Limb (tissue), 2 donors: ENCODE measurements at regions not wholly inside any gene's neighbourhood (a gene's known extent, or its start where the extent isn't known, plus 50 kb on each side); places are given as distances from the start of the nearest gene placed in this dataset.
A peak's percentile ranks its signal among the peaks of the same experiment; 100 is the strongest.

Source experiments
- DNase-seq, 2 donors: peaks; one replicate each; pipeline ENCODE4 v3.0.0-alpha.2; 2016; ENCODE audit errors: extremely low spot score in 2 of 2

DNA sequence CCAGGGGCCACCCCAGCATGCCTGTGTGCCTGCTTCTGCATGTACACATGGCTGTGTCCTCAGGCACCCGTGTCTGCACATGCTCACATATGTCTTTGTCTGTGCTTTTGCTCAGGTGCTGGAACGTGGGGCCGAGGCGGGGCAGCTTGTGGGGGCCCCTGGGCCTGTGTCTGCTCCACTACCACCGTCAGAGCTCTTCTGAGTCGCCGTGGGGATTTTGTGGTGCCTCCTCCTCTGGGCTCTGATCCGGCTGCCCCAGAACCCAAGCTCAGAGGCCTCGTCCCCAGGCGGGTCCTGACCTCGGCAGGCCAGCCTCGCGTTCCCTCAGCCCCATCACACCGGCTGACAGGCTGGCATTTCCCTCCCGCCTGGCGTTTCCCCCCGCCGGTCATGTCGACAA is 104.6 kb upstream of the ACTRT2 start:
- no peak for DNase-seq

- DNase-seq: no peak
Observed at GRCh38 chr1:2917284-2917683, 104.0 kb upstream of the ACTRT2 start.

- DNase-seq: no peak
Observed at GRCh38 chr1:2918441-2918840, 102.8 kb upstream of the ACTRT2 start.

DNA sequence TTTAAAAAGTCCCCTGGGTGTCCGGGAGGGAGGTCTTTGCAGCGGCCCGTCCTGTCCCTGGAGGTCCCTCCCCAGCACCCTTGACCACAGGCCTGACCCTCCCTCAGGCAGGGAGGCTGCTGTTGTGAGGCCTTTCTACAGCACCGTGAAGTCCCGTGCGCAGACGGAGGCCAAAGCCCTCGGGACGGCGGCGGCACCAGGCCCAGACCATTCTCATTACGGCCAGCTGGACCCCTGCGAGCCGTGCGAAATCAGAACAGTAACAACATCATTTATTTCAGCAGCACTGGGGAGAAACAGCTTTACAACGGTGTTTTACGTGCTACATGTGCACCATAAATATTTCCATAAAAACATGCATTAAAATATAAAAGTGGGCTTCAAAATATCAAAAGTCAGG is 101.4 kb upstream of the ACTRT2 start:
- no peak for DNase-seq

DNA sequence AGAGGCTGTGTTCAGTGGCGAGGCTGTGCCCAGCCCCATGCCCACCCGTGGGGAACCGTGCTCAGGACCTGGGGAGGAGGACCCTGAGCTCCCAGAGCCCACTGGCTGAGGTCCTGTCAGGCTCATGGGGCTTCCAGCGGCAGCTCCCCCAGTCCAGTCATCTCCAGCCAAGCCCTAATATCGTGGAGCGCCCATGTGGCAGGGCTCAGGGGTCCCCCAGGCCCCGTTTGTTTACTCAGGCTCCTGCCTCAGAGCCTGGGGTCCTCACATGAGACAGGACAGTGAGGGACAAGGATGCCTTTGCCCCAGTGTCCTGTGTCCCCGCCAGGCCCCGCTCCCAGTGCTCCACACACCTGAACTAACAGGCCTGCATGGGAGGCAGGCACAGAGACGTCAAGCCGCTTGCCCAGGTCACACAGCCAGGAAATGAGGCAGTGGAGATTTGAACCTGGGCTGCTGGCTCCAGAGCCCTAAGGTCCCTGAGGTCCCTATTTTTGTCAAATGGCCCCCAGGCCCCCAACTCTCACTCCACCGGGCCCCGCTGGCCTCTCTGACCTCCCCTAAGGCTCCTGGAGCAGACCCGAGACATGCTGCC is 100.7 kb upstream of the ACTRT2 start:
- DNase-seq: no peak

GRCh38 chr1:2921970-2922686 is 99.1 kb upstream of the ACTRT2 start:
- no peak for DNase-seq

GRCh38 chr1:2923351-2923750 is 97.9 kb upstream of the ACTRT2 start:
- no peak for DNase-seq

DNA sequence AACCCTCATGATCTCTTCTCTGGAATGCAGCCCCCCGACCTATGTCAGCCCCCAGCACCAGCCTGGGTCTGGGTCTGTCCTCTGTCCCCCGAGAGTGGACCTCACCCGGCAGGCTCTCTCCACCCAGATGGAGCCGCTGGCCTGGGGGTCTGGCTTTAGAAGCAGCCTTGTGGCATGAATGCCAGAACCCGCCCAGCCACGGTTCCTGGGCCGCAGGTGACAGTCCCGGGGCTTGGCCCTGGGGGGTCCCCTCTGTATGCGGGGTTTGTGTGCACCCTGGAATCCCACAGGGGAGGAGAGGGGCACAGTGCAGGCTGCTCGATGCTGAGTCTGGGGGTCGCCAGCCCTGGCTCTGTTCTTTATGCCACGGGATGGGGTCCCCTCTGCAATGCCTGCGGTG is 96.0 kb upstream of the ACTRT2 start:
- no peak for DNase-seq

DNA sequence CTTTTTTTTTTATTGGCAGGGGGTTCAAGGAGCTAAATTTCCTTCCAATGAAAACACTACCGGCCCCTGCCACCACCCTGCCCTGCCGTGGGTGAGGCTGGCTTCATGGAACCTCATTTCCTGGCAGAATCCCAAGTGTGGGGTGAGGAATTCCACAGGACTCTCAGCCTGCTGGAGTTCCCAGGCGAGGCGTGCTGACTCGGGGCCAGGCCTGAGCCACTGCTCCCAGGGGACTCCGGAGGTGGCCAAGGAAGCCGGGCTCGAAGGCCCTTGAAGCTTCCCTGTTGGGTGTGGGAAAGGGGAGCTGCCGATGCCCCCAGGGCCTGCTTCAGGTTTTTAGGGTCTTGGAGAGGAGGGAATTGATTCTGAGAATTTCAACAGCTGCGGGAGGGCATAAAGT is 95.3 kb upstream of the ACTRT2 start:
- DNase-seq: peak in 1 of 2 donors; percentile 60

DNA sequence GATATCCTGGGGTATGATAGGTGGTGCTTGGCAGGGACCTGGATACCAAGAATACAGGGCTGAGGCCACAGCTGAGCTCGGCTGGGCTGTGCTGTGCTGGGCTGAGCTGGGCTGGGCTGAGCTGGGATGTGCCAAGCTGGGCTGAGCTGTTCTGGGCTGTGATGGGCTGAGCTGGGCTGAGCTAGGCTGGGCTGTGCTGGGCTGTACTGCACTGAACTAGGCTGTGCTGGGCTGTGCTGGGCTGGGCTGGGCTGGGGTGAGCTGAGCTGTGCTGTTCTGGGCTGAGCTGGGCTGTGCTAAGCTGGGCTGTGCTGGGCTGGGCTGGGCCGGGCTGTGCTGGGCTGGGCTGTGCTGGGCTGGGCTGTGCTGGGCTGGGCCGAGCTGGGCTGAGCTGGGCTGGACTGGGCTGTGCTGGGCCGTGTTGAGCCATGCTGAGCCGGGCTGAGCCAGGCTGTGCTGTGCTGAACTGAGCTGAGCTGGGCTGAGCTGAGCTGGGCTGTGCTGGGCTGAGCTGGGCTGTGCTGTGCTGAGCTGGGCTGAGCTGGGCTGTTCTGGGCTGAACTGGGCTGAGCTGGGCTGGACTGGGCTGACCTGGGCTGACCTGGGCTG is 94.7 kb upstream of the ACTRT2 start:
- no peak for DNase-seq

GRCh38 chr1:2927393-2928360 is 93.6 kb upstream of the ACTRT2 start:
- peak; percentile 57 to 64 for DNase-seq

- peak in 1 of 2 donors; percentile 60 for DNase-seq
Observed at GRCh38 chr1:2928366-2929325, 92.6 kb upstream of the ACTRT2 start.

GRCh38 chr1:2929335-2929734 is 91.9 kb upstream of the ACTRT2 start:
- DNase-seq: no peak

GRCh38 chr1:2930016-2930815 is 91.1 kb upstream of the ACTRT2 start:
- DNase-seq: no peak

DNA sequence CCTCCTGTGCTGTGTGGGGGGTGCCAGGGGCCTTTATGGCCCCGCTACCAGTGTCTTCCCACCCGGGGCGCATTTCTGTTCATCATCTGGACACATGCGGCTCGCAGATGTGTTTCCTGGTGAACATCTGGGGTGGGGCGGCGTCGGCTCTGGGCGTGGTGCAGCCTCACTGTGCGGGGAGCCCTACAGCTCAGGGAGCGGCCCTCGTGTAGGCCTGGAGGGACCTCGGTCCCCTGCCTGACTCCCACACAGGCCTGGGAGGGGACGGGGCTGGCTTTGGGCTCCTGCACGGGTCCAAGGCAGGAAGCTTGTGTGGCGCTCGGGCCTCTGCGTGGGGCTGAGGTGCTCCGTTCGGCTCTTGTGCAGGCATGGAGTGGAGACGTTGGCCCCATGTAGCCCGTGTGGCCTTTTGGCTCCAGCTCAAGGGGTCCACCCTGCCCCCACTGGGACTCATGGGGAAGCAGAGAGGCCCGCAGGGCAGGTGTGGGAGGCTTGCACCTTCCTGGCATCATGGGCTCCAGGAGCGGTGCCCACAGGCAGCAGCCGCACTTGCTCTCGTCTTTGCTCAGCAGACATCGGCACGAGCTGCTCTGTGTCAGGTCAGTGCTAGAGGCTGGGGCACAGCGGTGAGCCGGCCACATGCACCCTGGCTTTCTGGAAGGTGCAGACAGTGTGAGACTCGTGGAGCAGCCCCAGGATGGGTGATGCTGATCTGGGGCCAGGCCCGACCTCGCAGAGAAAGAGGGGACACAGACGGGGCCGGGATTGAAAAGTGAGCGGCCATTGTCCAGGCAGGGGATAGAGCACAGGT is 90.1 kb upstream of the ACTRT2 start:
- DNase-seq: no peak

DNA sequence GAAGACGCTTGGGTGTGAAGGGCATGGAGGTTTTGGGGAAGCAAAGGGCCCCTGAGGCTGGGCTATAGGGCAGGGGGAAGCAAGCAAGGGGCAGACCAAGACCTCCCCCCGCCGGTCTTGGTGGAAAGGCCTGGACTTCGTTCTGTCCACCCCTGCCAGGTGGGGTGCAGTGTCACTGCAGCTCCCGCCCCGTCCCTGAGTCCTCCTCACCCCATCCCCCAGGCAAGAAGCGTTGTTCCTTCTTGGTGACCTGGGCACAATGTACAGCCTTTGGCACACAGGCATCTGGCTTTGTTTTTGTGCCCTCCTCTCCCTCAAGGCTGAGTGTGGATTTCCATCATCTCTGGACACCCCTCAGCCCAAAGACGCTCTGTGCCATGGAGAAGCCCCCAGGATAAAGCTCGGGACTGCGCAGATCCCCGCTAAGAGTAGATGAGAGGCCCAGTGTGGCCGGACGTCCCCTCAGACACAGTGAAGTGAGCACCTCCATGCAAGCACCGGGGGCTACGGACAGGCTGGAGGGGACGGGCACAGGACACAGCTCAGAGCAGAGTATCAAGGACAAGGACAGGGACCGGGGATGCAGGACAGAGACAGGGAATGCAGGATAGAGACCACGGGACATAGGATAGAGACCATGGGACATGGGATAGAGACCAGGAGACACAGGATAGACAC is 89.4 kb upstream of the ACTRT2 start:
- no peak for DNase-seq

DNA sequence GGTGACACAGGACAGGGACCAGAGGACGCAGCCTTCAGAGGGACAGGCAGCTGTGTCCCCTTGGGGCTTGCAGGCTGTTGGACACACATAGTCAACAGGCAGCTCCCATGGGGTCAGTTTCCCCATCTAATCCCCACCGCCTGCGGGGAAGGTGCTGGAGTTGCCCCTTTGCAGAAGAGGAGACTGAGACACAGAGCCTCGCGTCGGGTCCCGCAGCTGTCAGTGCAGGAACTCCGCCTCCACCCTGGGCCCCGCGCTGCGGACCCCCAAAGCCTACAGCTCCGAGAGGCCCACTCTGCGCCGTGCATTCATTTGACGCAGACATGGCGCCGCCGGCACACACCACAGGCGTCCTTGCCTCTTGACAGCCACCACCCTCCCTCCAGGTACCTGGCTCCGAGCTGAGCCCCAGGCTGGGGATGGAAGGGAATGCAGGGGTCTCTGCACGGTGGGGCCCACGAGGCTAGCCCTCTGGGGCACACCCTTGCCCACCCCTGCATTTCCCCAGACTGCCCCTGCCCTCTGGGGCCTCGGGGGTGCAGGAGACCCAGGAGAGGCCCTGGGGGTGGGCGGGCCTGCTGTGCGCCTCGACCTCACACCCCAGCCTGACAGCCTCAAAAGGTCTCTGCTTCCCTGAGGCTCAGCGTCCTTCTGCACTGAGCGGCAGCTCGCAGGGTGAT is 88.5 kb upstream of the ACTRT2 start:
- DNase-seq: no peak
